ENCODE measurements at regions not wholly inside any gene's neighbourhood (a gene's known extent, or its start where the extent isn't known, plus 50 kb on each side); places are given as distances from the start of the nearest gene placed in this dataset.
A peak's percentile ranks its signal among the peaks of the same experiment; 100 is the strongest.

DNA sequence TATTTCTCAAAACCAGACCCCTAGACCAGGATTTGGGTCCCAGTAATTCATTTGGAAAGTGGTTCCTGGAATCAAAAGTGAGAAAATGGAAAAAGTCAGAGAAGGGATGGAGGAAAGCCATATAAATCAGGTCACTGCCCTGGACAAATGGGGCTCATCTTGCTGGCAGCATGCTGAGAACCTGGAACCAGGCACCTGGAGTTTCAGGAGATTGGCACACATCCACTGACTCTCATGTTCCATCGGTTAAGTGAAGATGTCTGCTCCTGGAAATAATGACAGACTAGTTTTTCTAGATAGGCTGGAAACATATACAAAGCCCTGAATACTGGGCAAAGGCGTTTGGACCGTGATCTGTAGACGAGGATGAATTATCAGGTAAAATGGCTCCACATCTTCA, 163.6 kb upstream of the HS3ST1 start:
- Histone ChIP-seq H3K27me3 (ENCODE audit: low read length) (no peaks in the 10 kb centered on the region), H3K4me2 (ENCODE audit: low read length) (no peak overlapping the region)

GRCh38 chr4:11590132-11590531, 161.4 kb upstream of the HS3ST1 start:
- Histone ChIP-seq H3K79me2 (ENCODE audit: low read length) (no peaks in the 10 kb centered on the region), H4K20me1 (ENCODE audit: low read length) (no peaks in the 10 kb centered on the region), H3K27ac (ENCODE audit: low read length) (peak overlapping the region; percentile 61), H3K9ac (ENCODE audit: low read length) (no peak overlapping the region), H2AFZ (ENCODE audit: low read length) (no peak overlapping the region), H3K4me3 (ENCODE audit: low read length) (no peak overlapping the region), H3K9me2 (replicated peaks; ENCODE audit: low read length) (no peaks in the 10 kb centered on the region), H3K36me3 (ENCODE audit: low read depth, low read length) (no peaks in the 10 kb centered on the region), H3K9me3 (ENCODE audit: low read length) (no peaks in the 10 kb centered on the region), H3K27me3 (ENCODE audit: low read length) (no peaks in the 10 kb centered on the region), H3K4me1 (ENCODE audit: insufficient read depth, low read length) (peaks cover 23% of the 10 kb centered on the region), H3K4me2 (ENCODE audit: low read length) (peak overlapping the region; percentile 30; the same call in 1 of the 2 replicates), H3F3A (ENCODE audit: low read length, unreplicated experiment) (no peaks in the 10 kb centered on the region)
- CTCF ChIA-PET: no interaction called here
- no peak for TF ChIP-seq EZH2phosphoT487 (IDR thresholded peaks at IDR 0.05; ENCODE audit: borderline replicate concordance, low read length)
- no peak for DNase-seq
- no TSS peak for BruUV-seq (replicated peaks)
- POLR2A ChIA-PET (ENCODE audit: unreplicated experiment): interaction anchor here (0.5 kb wide), 1 partner anchor 92 kb away, joined by 3 read pairs; no protein-coding TSS in a partner anchor
- no peak for ATAC-seq
- intact Hi-C loops (cut with micrococcal nuclease): no loop called here

More for the DNA sequence above, 163.6 kb upstream of the HS3ST1 start:
- H3K9me3 ChIP-seq (ENCODE audit: low read length): no peaks in the 10 kb centered on the region
- peaks cover 16% of the 10 kb centered on the region for H3K4me1 ChIP-seq (ENCODE audit: insufficient read depth, low read length)
- ChIA-PET CTCF (no interaction called here), POLR2A (ENCODE audit: unreplicated experiment) (no interaction called here)
- intact Hi-C loops (cut with micrococcal nuclease): no loop called here
- DNase-seq (no peak), ATAC-seq (no peak)
- no peak overlapping the region for H3K9ac ChIP-seq (ENCODE audit: low read length)
- no peak overlapping the region for H2AFZ ChIP-seq (ENCODE audit: low read length)
- TF ChIP-seq, protein P1, sequence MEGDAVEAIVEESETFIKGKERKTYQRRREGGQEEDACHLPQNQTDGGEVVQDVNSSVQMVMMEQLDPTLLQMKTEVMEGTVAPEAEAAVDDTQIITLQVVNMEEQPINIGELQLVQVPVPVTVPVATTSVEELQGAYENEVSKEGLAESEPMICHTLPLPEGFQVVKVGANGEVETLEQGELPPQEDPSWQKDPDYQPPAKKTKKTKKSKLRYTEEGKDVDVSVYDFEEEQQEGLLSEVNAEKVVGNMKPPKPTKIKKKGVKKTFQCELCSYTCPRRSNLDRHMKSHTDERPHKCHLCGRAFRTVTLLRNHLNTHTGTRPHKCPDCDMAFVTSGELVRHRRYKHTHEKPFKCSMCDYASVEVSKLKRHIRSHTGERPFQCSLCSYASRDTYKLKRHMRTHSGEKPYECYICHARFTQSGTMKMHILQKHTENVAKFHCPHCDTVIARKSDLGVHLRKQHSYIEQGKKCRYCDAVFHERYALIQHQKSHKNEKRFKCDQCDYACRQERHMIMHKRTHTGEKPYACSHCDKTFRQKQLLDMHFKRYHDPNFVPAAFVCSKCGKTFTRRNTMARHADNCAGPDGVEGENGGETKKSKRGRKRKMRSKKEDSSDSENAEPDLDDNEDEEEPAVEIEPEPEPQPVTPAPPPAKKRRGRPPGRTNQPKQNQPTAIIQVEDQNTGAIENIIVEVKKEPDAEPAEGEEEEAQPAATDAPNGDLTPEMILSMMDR (conservative IDR thresholded peaks at IDR 0.05; ENCODE audit: low read depth, low read length): no peak
- no peak for TF ChIP-seq EZH2phosphoT487 (IDR thresholded peaks at IDR 0.05; ENCODE audit: borderline replicate concordance, low read length)
- TF ChIP-seq EZH2 (IDR thresholded peaks at IDR 0.05; ENCODE audit: low read length, unreplicated experiment): no peak
- H4K20me1 ChIP-seq (ENCODE audit: low read length): no peaks in the 10 kb centered on the region
- BruUV-seq (replicated peaks): no TSS peak
- H3K36me3 ChIP-seq (ENCODE audit: low read depth, low read length): no peaks in the 10 kb centered on the region
- no peaks in the 10 kb centered on the region for H3K9me2 ChIP-seq (replicated peaks; ENCODE audit: low read length)
- no peaks in the 10 kb centered on the region for H3K79me2 ChIP-seq (ENCODE audit: low read length)
- H3K4me3 ChIP-seq (ENCODE audit: low read length): no peak overlapping the region
- no peak overlapping the region for H3K27ac ChIP-seq (ENCODE audit: low read length)
- no peaks in the 10 kb centered on the region for H3F3A ChIP-seq (ENCODE audit: low read length, unreplicated experiment)

- H3K4me2 ChIP-seq (ENCODE audit: low read length): peak overlapping the region; percentile 30; the same call in 1 of the 2 replicates
- H3K4me1 ChIP-seq (ENCODE audit: insufficient read depth, low read length): peaks cover 25% of the 10 kb centered on the region
- ATAC-seq (peak; percentile 78), DNase-seq (peak; percentile 66)
- TF ChIP-seq, protein P1 (conservative IDR thresholded peaks at IDR 0.05; ENCODE audit: low read depth, low read length): no peak
- no peak for TF ChIP-seq EZH2 (IDR thresholded peaks at IDR 0.05; ENCODE audit: low read length, unreplicated experiment)
- TF ChIP-seq EZH2phosphoT487 (IDR thresholded peaks at IDR 0.05; ENCODE audit: borderline replicate concordance, low read length): no peak
- no peak overlapping the region for H3K9ac ChIP-seq (ENCODE audit: low read length)
- H3K79me2 ChIP-seq (ENCODE audit: low read length): no peaks in the 10 kb centered on the region
- no peak overlapping the region for H2AFZ ChIP-seq (ENCODE audit: low read length)
- H4K20me1 ChIP-seq (ENCODE audit: low read length): no peaks in the 10 kb centered on the region
- H3K27ac ChIP-seq (ENCODE audit: low read length): peak overlapping the region; percentile 61
- no TSS peak for BruUV-seq (replicated peaks)
- H3K27me3 ChIP-seq (ENCODE audit: low read length): no peaks in the 10 kb centered on the region
- no peaks in the 10 kb centered on the region for H3K9me2 ChIP-seq (replicated peaks; ENCODE audit: low read length)
- no peak overlapping the region for H3K4me3 ChIP-seq (ENCODE audit: low read length)
- H3K9me3 ChIP-seq (ENCODE audit: low read length): no peaks in the 10 kb centered on the region
- no peaks in the 10 kb centered on the region for H3K36me3 ChIP-seq (ENCODE audit: low read depth, low read length)
- no peaks in the 10 kb centered on the region for H3F3A ChIP-seq (ENCODE audit: low read length, unreplicated experiment)
- POLR2A ChIA-PET (ENCODE audit: unreplicated experiment): interaction anchor here (0.5 kb wide), 1 partner anchor 91 kb away, joined by 3 read pairs; no protein-coding TSS in a partner anchor
- intact Hi-C loops (cut with micrococcal nuclease): no loop called here
- CTCF ChIA-PET: no interaction called here
Observed at GRCh38 chr4:11589676-11590075, 161.0 kb upstream of the HS3ST1 start.

Data from PC-3 (cell line).